ENCODE measurements at regions not wholly inside any gene's neighbourhood (a gene's known extent, or its start where the extent isn't known, plus 50 kb on each side); places are given as distances from the start of the nearest gene placed in this dataset.

DNA sequence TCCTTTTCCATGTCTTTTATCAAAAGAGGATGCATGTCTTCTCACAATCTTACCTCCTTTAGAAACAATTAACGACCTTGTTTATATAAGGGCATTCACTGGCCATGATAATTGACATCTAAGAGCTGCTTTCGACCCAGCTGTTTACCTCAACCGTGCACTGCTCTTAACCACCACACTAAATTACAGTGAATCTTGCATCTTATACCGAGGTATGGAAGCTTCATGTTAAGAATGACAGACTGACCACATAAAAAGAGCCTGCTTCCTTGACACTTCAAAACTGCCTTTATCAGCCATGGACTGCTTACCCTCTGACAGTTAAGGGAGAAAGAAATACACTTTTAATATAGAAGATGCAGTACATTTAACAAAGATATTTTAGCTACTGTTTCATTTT lies 301.7 kb upstream of the LYPLAL1 start:
- H3K14ac ChIP-seq (ENCODE audit: insufficient read length), result no peak overlapping the region
- no peak overlapping the region for H2BK12ac ChIP-seq (ENCODE audit: low read depth, low read length)
- no peak overlapping the region for H2BK15ac ChIP-seq (ENCODE audit: low read length)
- H3K4me3 ChIP-seq (ENCODE audit: extremely low read depth in 1 of 4, insufficient read depth in 2 of 4, low read depth in 3 of 4, low read length in 4 of 4), result no peak overlapping the region
- no peak overlapping the region for H3K23ac ChIP-seq (ENCODE audit: insufficient read length)
- no peak overlapping the region for H2AK5ac ChIP-seq (ENCODE audit: low read depth, low read length)
- H3K23me2 ChIP-seq (ENCODE audit: low read depth, low read length), result no peaks in the 10 kb centered on the region
- H3K79me1 ChIP-seq (ENCODE audit: low read depth, low read length), result no peaks in the 10 kb centered on the region
- H3K79me2 ChIP-seq (ENCODE audit: control insufficient read depth in 1 of 2, insufficient read depth in 2 of 2, low read length in 2 of 2), result no peaks in the 10 kb centered on the region
- H4K5ac ChIP-seq (ENCODE audit: insufficient read length, low read depth, low read length), result no peak overlapping the region
- H3K9me3 ChIP-seq (ENCODE audit: insufficient read depth in 2 of 2, low read depth in 1 of 2, low read length in 1 of 2), result no peaks in the 10 kb centered on the region
- H2BK5ac ChIP-seq (ENCODE audit: low read depth, low read length), result no peak overlapping the region
- no peak overlapping the region for H3K56ac ChIP-seq (replicated peaks; ENCODE audit: insufficient read length, low read depth, low read length)
- H4K8ac ChIP-seq (ENCODE audit: extremely low read depth, insufficient read depth, low read length), result no peak overlapping the region
- WGBS, 2 experiments (ENCODE audit: extremely low coverage in 1 of 2, insufficient coverage in 1 of 2, insufficient read length in 1 of 2, insufficient replicate concordance in 2 of 2, low coverage in 1 of 2, low lambda C conversion rate in 2 of 2, missing lambda C conversion rate in 1 of 2), result 83% methylated on average over 4 of the region's 4 CpGs; no CpG with 5 or more reads in 1 of the 2 experiments
- TF ChIP-seq CTBP2 (IDR thresholded peaks at IDR 0.05; ENCODE audit: borderline replicate concordance, insufficient read depth, insufficient read length, low read length) (no peak), SP2 (IDR thresholded peaks at IDR 0.05; ENCODE audit: low read length) (no peak), SIX5 (IDR thresholded peaks at IDR 0.05; ENCODE audit: low read depth, low read length) (no peak), USF2 (IDR thresholded peaks at IDR 0.05; ENCODE audit: low read length) (no peak), KDM5A (IDR thresholded peaks at IDR 0.05; ENCODE audit: low read length) (no peak), RXRA (IDR thresholded peaks at IDR 0.05; ENCODE audit: insufficient read depth, low read depth, low read length) (no peak), MAFK (IDR thresholded peaks at IDR 0.05; ENCODE audit: low read depth, low read length) (no peak), SUZ12 (IDR thresholded peaks at IDR 0.05; ENCODE audit: low read length) (no peak), EGR1 (IDR thresholded peaks at IDR 0.05; ENCODE audit: borderline replicate concordance, low read depth, low read length) (no peak), JUN (IDR thresholded peaks at IDR 0.05; ENCODE audit: low read depth, low read length) (no peak), CBX8 (IDR thresholded peaks at IDR 0.05; ENCODE audit: borderline replicate concordance, low read depth, low read length) (no peak), CREB1 (IDR thresholded peaks at IDR 0.05) (no peak), EZH2 (IDR thresholded peaks at IDR 0.05; ENCODE audit: low read depth, low read length, severe bottlenecking) (no peak)
- ChIA-PET POLR2A (ENCODE audit: partially characterized antibody) (no interaction called here), CTCF (ENCODE audit: partially characterized antibody) (no interaction called here)
- no peak for FAIRE-seq
- no peak overlapping the region for H2BK120ac ChIP-seq (replicated peaks; ENCODE audit: low read depth, low read length)
- H3K9ac ChIP-seq (replicated peaks in 1 of 4; ENCODE audit: extremely low read depth in 1 of 4, low read depth in 3 of 4, low read length in 3 of 4), result no peak overlapping the region
- no peaks in the 10 kb centered on the region for H4K20me1 ChIP-seq (replicated peaks in 1 of 2; ENCODE audit: control insufficient read depth in 1 of 2, insufficient read depth in 2 of 2, low read length in 2 of 2)
- no peak overlapping the region for H2AFZ ChIP-seq (ENCODE audit: low read length)
- H3K18ac ChIP-seq (ENCODE audit: extremely low read depth, low read length), result no peak overlapping the region
- H4K91ac ChIP-seq (replicated peaks; ENCODE audit: insufficient read length, low read length), result no peak overlapping the region
- H3K27me3 ChIP-seq (replicated peaks in 1 of 4; ENCODE audit: control insufficient read depth in 3 of 4, extremely low read depth in 1 of 4, insufficient read depth in 3 of 4, low read length in 3 of 4), result no peaks in the 10 kb centered on the region
- H3K36me3 ChIP-seq (ENCODE audit: control insufficient read depth in 2 of 4, insufficient read depth in 4 of 4, low read length in 3 of 4), result no peaks in the 10 kb centered on the region
- H3K4me2 ChIP-seq (ENCODE audit: insufficient read depth in 1 of 2, low read depth in 2 of 2, low read length in 2 of 2), result no peak overlapping the region
- no peaks in the 10 kb centered on the region for H3K4me1 ChIP-seq (replicated peaks in 1 of 4; ENCODE audit: control insufficient read depth in 3 of 4, insufficient read depth in 4 of 4, low read length in 3 of 4)
- H3K4ac ChIP-seq (replicated peaks; ENCODE audit: insufficient read length, low read depth, low read length), result no peak overlapping the region
- no peak overlapping the region for H2BK20ac ChIP-seq (ENCODE audit: low read length)
- no peak overlapping the region for H3K27ac ChIP-seq (ENCODE audit: low read depth, low read length)
- DNase-seq (ENCODE audit: low read depth in 1 of 2, low spot score in 2 of 2), result no peak
